Upper lobe of right lung (tissue), 1 donor: ENCODE measurements at regions not wholly inside any gene's neighbourhood (a gene's known extent, or its start where the extent isn't known, plus 50 kb on each side); places are given as distances from the start of the nearest gene placed in this dataset.
"Not testable (repeated sequence)": the region's sequence is repeated elsewhere in the genome, so short reads cannot be mapped to it uniquely, and the experiment has no call there.

Experiments
- ATAC-seq: fragments of 200-7000 bp; cut with Tn5 transposase; one replicate; pipeline ENCODE4 v1.9.1; 2020; ENCODE audit warnings: mild to moderate bottlenecking, moderate library complexity
- DNase-seq: peaks from one replicate; pipeline ENCODE4 v3.0.0-alpha.2; 2020
- H3K27ac ChIP-seq: fragments of 200-600 bp; one replicate; pipeline ENCODE4 v1.8.0; 2022
- H3K27me3 ChIP-seq: fragments of 200-600 bp; one replicate; pipeline ENCODE4 v1.8.0; 2022; ENCODE audit warnings: mild to moderate bottlenecking
- H3K36me3 ChIP-seq: fragments of 200-600 bp; one replicate; pipeline ENCODE4 v1.8.0; 2022
- H3K4me1 ChIP-seq: fragments of 200-600 bp; one replicate; pipeline ENCODE4 v1.8.0; 2022
- H3K4me3 ChIP-seq: fragments of 200-600 bp; one replicate; pipeline ENCODE4 v1.8.0; 2022; ENCODE audit warnings: mild to moderate bottlenecking
- H3K9me3 ChIP-seq: fragments of 200-600 bp; one replicate; pipeline ENCODE4 v1.8.0; 2022
- CTCF ChIP-seq: fragments of 200-600 bp; IDR thresholded peaks from one replicate; pipeline ENCODE4 v1.8.0; 2022; ENCODE audit warnings: antibody characterized with exemption
- intact Hi-C: fragments of 100-400 bp; cut with DNase I; formaldehyde crosslinking; loops from one replicate; pipeline ENCODE4 v1.11.0; 2022
- donor health status: DM: no; HTN: yes; CAD: no; lungs with severe emphysema.

DNA sequence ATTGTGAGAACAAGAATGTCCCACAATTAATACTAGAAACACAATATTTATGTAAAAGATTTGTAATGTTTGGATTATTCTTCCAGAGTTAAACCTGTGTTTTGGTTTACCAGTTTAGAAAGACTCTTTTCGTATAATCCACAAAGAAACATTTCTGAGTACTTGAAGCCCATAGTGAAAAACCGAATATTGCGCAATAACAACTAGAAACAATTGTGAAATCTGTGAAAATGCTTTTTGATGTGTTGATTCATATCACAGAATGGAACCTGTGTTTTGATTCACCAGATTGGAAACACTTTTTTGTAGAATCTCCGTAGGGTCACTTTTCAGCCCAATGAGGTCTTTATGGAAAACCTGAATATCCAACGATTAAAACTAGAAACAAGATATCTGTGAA is 386.2 kb downstream of the PRDM9 start:
- ATAC-seq (no peak), DNase-seq (no peak)
- no peak for TF ChIP-seq CTCF
- no peaks in the 10 kb centered on the region for H3K36me3 ChIP-seq
- no peak overlapping the region for H3K4me3 ChIP-seq
- H3K27ac ChIP-seq = no peak overlapping the region
- no peaks in the 10 kb centered on the region for H3K9me3 ChIP-seq
- no peaks in the 10 kb centered on the region for H3K4me1 ChIP-seq
- intact Hi-C loops = no loop called here
- H3K27me3 ChIP-seq = no peaks in the 10 kb centered on the region

- no peak for ATAC-seq
- H3K4me1 ChIP-seq = no peaks in the 10 kb centered on the region
- H3K4me3 ChIP-seq = no peak overlapping the region
- no peaks in the 10 kb centered on the region for H3K27me3 ChIP-seq
- intact Hi-C loops = no loop called here
- TF ChIP-seq CTCF = no peak
- no peak for DNase-seq
- H3K9me3 ChIP-seq = no peaks in the 10 kb centered on the region
- no peak overlapping the region for H3K27ac ChIP-seq
- no peaks in the 10 kb centered on the region for H3K36me3 ChIP-seq
Measured at GRCh38 chr5:23895614-23896013, 388.2 kb downstream of the PRDM9 start.

GRCh38 chr5:23930985-23931384 is 423.6 kb downstream of the PRDM9 start:
- Histone ChIP-seq H3K27ac (no peak overlapping the region), H3K27me3 (no peaks in the 10 kb centered on the region), H3K9me3 (no peaks in the 10 kb centered on the region), H3K4me3 (no peak overlapping the region), H3K4me1 (no peaks in the 10 kb centered on the region), H3K36me3 (no peaks in the 10 kb centered on the region)
- DNase-seq = no peak
- intact Hi-C loops = no loop called here
- no peak for ATAC-seq
- no peak for TF ChIP-seq CTCF

DNA sequence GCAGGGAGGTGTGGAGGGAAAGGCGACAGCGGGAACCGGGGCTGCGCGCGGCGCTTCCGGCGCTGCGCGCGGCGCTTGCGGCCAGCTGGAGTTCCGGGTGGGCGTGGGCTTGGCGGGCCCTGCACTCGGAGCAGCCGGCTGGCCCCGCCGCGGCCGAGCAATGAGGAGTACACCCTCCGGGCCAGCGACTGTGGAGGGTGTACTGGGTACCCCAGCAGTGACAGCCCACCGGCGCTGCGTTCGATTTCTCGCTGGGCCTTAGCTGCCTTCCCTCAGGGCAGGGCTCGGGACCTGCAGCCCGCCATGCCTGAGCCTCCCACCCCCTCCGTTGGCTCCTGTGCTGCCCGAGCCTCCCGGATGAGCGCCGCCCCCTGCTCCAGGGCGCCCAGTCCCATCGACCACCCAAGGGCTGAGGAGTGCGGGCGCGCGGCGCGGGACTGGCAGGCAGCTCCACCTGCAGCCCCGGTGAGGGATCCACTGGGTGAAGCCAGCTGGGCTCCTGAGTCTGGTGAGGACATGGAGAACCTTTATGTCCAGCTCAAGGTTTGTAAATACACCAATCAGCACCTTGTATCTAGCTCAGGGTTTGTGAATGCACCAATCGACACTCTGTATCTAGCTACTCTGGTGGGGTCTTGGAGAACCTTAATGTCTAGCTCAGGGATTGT is 444.0 kb downstream of the PRDM9 start:
- ATAC-seq = peak; percentile 40
- H3K4me1 ChIP-seq, H3K27ac ChIP-seq, DNase-seq, H3K4me3 ChIP-seq, H3K36me3 ChIP-seq, H3K9me3 ChIP-seq, H3K27me3 ChIP-seq, intact Hi-C loops: not testable (repeated sequence)

- intact Hi-C loops = no loop called here
- Histone ChIP-seq H3K27ac (no peak overlapping the region), H3K4me1 (no peaks in the 10 kb centered on the region), H3K9me3 (no peaks in the 10 kb centered on the region), H3K4me3 (no peak overlapping the region), H3K36me3 (no peaks in the 10 kb centered on the region), H3K27me3 (no peaks in the 10 kb centered on the region)
- no peak for TF ChIP-seq CTCF
- no peak for ATAC-seq
- no peak for DNase-seq
Measured at GRCh38 chr5:23963449-23963848, 456.0 kb downstream of the PRDM9 start.

DNA sequence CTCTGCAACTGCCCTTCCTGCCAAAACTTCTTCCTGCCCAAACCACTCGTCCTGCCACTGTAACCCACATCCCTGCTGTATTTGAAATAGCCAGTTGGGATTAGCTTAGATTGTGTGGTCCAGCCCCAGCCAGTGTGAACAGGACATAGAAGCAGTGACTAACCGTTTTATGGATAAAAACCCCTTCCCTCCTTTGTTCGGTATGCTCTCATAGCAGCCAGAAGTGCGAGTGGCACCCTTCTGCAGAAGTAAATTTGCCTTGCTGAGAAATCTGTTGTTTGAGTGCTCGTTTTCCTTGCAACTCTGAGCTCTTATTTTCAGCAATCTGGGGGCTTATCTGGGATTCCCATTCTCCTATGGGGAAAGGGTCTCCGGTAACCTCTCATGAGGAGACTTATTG is 470.0 kb downstream of the PRDM9 start:
- Histone ChIP-seq H3K4me3 (no peak overlapping the region), H3K4me1 (no peaks in the 10 kb centered on the region), H3K27me3 (no peaks in the 10 kb centered on the region), H3K27ac (no peak overlapping the region), H3K9me3 (peaks cover 7% of the 10 kb centered on the region), H3K36me3 (no peaks in the 10 kb centered on the region)
- ATAC-seq (no peak), DNase-seq (no peak)
- intact Hi-C loops = no loop called here
- TF ChIP-seq CTCF = no peak
